ENCODE measurements at regions not wholly inside any gene's neighbourhood (a gene's known extent, or its start where the extent isn't known, plus 50 kb on each side); places are given as distances from the start of the nearest gene placed in this dataset.

DNA sequence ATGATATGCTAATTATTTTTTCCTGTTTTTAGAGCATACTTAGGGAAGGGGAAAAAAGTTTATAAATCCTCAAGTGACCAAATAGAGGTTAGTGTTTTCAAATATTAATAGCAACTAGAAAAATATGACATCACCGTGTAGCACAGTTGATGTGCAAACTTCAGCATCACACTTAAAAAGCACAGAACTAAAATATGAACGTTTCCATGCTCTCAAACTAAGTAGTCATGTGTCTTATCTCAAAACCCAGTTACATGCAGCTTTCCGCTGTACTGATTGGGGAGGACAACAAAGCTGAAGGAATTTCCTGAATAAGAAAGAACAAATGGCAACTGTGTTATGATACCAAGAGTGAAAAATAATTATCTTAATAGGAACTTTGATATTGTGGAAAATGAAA is 903.7 kb downstream of the ADGRL2 start:
- TF ChIP-seq, protein P1, sequence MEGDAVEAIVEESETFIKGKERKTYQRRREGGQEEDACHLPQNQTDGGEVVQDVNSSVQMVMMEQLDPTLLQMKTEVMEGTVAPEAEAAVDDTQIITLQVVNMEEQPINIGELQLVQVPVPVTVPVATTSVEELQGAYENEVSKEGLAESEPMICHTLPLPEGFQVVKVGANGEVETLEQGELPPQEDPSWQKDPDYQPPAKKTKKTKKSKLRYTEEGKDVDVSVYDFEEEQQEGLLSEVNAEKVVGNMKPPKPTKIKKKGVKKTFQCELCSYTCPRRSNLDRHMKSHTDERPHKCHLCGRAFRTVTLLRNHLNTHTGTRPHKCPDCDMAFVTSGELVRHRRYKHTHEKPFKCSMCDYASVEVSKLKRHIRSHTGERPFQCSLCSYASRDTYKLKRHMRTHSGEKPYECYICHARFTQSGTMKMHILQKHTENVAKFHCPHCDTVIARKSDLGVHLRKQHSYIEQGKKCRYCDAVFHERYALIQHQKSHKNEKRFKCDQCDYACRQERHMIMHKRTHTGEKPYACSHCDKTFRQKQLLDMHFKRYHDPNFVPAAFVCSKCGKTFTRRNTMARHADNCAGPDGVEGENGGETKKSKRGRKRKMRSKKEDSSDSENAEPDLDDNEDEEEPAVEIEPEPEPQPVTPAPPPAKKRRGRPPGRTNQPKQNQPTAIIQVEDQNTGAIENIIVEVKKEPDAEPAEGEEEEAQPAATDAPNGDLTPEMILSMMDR (conservative IDR thresholded peaks at IDR 0.05; ENCODE audit: control insufficient read depth, insufficient read depth, low read depth, low read length): no peak
- no peak for DNase-seq (ENCODE audit: low read depth)

DNA sequence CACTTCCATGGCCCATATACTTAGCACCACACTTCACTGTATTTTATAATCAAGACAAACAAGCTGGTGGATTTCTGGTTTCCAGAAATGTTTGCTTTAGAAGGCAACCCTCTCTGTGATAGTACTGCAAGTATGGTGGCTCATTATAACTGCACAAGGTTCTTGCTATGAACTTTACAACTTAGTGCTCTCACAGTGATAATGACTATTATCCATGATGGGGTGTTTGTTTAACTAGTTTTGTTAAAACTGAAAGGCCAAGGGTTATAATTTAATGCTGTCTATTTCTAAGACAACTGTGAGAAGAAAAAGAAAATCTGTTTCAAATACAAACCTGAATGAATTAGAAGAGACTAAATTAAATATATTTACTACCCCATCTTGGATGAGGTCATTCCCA is 903.2 kb downstream of the ADGRL2 start:
- no peak for DNase-seq (ENCODE audit: low read depth)
- no peak overlapping the region for H3K4me3 ChIP-seq (ENCODE audit: control insufficient read depth, low read depth, low read length)
- TF ChIP-seq, protein P1 (conservative IDR thresholded peaks at IDR 0.05; ENCODE audit: control insufficient read depth, insufficient read depth, low read depth, low read length): no peak

More for the DNA sequence above, 903.7 kb downstream of the ADGRL2 start:
- no peak overlapping the region for H3K4me3 ChIP-seq (ENCODE audit: control insufficient read depth, low read depth, low read length)

DNA sequence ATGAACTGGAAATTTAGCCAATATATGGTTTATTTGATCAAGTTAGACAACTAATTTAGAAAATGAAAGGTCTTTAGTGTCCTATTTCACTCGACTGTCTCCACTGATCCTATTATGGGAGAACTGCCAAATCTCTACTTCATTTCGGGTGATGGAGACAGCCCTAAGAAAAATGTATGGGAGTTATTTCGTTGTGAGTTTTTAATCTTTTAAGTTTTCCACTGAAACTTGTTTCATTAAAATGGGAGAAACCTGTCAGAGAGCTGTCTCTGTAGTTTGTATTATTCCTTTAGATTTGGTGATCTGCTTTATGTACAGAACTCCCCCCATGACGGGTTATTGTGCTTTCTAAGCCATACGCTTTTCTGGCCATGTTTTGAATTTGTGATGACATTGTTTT is 899.7 kb downstream of the ADGRL2 start:
- H3K4me3 ChIP-seq (ENCODE audit: control insufficient read depth, low read depth, low read length): no peak overlapping the region
- TF ChIP-seq, protein P1 (conservative IDR thresholded peaks at IDR 0.05; ENCODE audit: control insufficient read depth, insufficient read depth, low read depth, low read length): no peak
- DNase-seq (ENCODE audit: low read depth): no peak

DNA sequence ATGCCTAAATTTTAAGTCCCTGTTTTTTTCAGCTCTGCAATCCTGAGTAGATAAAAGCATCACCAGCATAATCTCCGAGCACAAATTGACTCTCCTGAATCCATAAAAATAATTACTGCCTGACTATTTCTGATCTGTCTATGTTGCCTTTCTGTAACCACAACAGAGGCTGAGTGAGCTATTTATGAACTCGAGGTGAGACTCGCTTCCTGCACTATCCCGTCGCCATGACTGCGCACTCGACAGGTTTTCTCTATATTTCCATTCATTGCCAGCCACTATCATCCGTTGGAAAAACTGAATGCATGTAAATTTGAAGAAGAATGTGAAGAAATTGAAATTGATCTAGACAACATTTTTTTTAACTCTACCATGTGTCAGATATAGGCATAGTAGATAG is 897.2 kb downstream of the ADGRL2 start:
- no peak for DNase-seq (ENCODE audit: low read depth)
- H3K4me3 ChIP-seq (ENCODE audit: control insufficient read depth, low read depth, low read length): no peak overlapping the region
- TF ChIP-seq, protein P1 (conservative IDR thresholded peaks at IDR 0.05; ENCODE audit: control insufficient read depth, insufficient read depth, low read depth, low read length): no peak

DNA sequence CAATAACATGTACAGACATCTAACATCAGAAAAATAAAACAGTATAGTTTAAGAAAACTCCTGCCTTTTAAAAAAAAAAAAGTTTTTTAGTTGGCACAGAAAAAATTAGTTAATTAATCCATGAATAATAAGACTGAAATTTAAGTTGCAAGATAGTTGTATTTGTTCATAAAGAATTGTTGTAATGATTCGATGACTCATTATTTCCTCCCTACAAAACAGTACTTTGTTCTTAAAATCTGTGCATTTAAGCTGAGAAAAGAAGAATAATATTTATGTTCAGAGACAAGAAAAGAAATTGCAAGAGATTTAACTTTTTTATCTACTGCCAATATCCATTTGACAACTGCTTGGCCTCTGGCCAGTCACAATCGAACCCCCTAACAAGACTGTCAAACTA is 894.7 kb downstream of the ADGRL2 start:
- peak; percentile 28 for DNase-seq (ENCODE audit: low read depth)
- no peak overlapping the region for H3K4me3 ChIP-seq (ENCODE audit: control insufficient read depth, low read depth, low read length)
- TF ChIP-seq, protein P1 (conservative IDR thresholded peaks at IDR 0.05; ENCODE audit: control insufficient read depth, insufficient read depth, low read depth, low read length): no peak

DNA sequence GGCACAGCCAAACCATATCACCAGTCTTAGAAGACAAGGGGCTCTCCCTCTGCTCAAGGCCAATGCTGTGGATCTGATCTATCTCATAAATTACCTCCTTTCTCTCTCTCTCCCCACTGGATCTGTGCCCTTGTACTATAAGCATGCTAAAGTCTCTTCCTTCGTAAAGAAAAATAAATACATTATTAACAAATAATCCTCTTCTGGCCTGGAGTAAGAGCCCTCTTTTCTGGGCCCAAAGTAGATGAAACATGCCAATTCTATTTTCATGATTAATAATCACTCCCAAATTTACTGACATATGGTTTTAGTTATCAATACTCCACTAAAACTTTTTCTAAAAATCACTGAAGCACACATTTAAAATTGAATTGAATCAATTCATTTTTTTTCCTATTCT is 889.7 kb downstream of the ADGRL2 start:
- TF ChIP-seq, protein P1 (conservative IDR thresholded peaks at IDR 0.05; ENCODE audit: control insufficient read depth, insufficient read depth, low read depth, low read length): no peak
- DNase-seq (ENCODE audit: low read depth): no peak
- no peak overlapping the region for H3K4me3 ChIP-seq (ENCODE audit: control insufficient read depth, low read depth, low read length)

DNA sequence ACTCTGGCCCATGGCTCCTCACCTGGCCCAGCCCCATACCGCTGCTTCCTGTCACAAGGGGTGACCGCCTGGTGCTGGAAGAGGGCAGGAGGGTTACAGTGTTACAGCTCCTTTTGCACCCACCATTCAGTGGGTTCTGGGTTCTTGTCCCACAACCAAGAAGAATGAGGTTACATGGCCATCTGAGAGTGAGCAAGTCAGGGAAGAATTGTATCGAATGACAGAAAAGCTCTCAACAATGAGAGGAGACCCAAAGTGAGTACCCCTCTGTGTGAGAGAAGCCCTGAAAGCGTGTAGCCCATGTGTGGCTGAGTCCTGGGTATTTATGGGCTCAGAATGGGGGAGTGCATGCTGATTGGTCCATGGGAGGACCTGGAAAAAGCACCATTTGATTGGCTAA is 888.5 kb downstream of the ADGRL2 start:
- DNase-seq (ENCODE audit: low read depth): no peak
- H3K4me3 ChIP-seq (ENCODE audit: control insufficient read depth, low read depth, low read length): no peak overlapping the region
- TF ChIP-seq, protein P1 (conservative IDR thresholded peaks at IDR 0.05; ENCODE audit: control insufficient read depth, insufficient read depth, low read depth, low read length): no peak
